ENCODE measurements at regions not wholly inside any gene's neighbourhood (a gene's known extent, or its start where the extent isn't known, plus 50 kb on each side); places are given as distances from the start of the nearest gene placed in this dataset.

DNA sequence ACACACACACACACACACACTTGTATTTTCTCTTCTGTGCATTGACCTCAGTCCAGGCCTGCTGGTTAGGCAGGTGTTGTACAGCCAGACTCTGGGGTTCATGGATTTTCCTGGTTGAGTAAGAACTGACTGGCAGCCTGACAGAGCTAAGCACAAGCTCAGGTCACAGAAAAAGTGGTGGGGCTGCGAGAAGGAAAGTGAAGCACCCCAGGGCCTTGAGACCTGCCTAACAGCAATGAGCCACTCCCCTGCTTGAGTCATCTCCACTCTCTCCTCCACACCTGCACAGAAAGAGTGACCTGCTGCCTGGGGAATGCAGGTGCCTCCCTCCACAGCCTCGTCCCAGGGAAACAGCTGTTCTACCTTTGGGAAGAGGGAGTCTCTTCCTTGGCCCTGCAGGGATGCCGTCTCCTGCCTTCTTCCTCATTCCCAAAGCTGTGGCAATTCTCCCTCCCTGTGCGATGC, 91.4 kb upstream of the LGALSL start:
- TF ChIP-seq SIN3A (IDR thresholded peaks at IDR 0.05; ENCODE audit: borderline replicate concordance, insufficient read depth, low read length) (no peak), POLR2AphosphoS5 (IDR thresholded peaks at IDR 0.05; ENCODE audit: low read depth, low read length) (no peak), TAF1 (IDR thresholded peaks at IDR 0.05; ENCODE audit: borderline replicate concordance, insufficient read depth, low read length) (no peak), FOXP2 (optimal IDR thresholded peaks at IDR 0.05; ENCODE audit: borderline replicate concordance, extremely low read depth, extremely low read length, insufficient read depth) (no peak), REST (IDR thresholded peaks at IDR 0.05; ENCODE audit: insufficient read depth in 1 of 2, low read depth in 2 of 2, low read length in 2 of 2) (no peak)

- TF ChIP-seq POLR2AphosphoS5 (IDR thresholded peaks at IDR 0.05; ENCODE audit: low read depth, low read length) (no peak), REST (IDR thresholded peaks at IDR 0.05; ENCODE audit: insufficient read depth in 1 of 2, low read depth in 2 of 2, low read length in 2 of 2) (peak; percentile 31 to 83; a peak in 2 of 4 replicates)
Measured at GRCh38 chr2:64363140-64363539, 90.8 kb upstream of the LGALSL start.

- TF ChIP-seq SIN3A (IDR thresholded peaks at IDR 0.05; ENCODE audit: borderline replicate concordance, insufficient read depth, low read length) (no peak), REST (IDR thresholded peaks at IDR 0.05; ENCODE audit: insufficient read depth in 1 of 2, low read depth in 2 of 2, low read length in 2 of 2) (no peak), POLR2AphosphoS5 (IDR thresholded peaks at IDR 0.05; ENCODE audit: low read depth, low read length) (no peak), FOXP2 (optimal IDR thresholded peaks at IDR 0.05; ENCODE audit: borderline replicate concordance, extremely low read depth, extremely low read length, insufficient read depth) (no peak), TAF1 (IDR thresholded peaks at IDR 0.05; ENCODE audit: borderline replicate concordance, insufficient read depth, low read length) (no peak)
Measured at GRCh38 chr2:64363848-64364247, 90.1 kb upstream of the LGALSL start.

DNA sequence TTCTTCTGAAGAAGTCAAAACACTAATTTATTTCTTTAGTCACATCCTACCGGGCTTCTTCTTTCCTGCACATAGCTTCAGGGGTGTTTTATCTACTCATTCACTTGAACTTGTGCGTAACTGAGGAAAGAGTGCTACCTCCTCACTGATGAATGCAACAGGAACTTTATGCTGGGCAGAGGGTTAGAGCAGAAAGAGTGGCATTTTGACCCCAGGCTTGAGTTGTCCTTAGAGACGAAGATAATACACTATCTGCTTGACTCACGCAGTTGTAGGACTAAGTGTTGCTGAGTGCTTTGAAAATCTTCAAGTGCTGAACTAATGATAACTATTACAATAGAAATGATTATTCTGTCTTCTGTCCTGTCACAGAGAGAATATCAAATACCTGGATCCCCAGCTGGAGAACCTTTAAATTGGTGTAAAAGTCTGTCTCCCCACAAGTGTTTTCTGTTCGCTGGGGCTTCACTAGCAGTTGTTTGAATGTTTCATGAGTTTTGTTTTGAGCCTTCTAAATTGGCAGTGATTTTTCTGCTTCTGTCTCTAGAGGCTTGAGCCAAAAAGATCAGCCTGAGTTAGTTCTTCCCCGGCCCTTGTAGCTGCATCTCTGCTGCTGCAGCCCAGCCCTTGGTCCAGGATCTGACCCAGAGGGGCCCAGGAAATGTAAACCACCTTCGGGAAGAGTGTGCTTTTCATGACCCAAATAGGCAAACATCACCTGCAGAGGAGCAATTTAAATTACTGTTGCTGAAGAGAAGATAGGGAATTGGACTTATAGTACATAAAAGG, 86.3 kb upstream of the LGALSL start:
- TF ChIP-seq FOXP2 (optimal IDR thresholded peaks at IDR 0.05; ENCODE audit: borderline replicate concordance, extremely low read depth, extremely low read length, insufficient read depth) (no peak), TAF1 (IDR thresholded peaks at IDR 0.05; ENCODE audit: borderline replicate concordance, insufficient read depth, low read length) (no peak), REST (IDR thresholded peaks at IDR 0.05; ENCODE audit: insufficient read depth in 1 of 2, low read depth in 2 of 2, low read length in 2 of 2) (no peak), SIN3A (IDR thresholded peaks at IDR 0.05; ENCODE audit: borderline replicate concordance, insufficient read depth, low read length) (no peak), POLR2AphosphoS5 (IDR thresholded peaks at IDR 0.05; ENCODE audit: low read depth, low read length) (no peak)

Measured in PFSK-1 (cell line).